ENCODE measurements at regions not wholly inside any gene's neighbourhood (a gene's known extent, or its start where the extent isn't known, plus 50 kb on each side); places are given as distances from the start of the nearest gene placed in this dataset.

DNA sequence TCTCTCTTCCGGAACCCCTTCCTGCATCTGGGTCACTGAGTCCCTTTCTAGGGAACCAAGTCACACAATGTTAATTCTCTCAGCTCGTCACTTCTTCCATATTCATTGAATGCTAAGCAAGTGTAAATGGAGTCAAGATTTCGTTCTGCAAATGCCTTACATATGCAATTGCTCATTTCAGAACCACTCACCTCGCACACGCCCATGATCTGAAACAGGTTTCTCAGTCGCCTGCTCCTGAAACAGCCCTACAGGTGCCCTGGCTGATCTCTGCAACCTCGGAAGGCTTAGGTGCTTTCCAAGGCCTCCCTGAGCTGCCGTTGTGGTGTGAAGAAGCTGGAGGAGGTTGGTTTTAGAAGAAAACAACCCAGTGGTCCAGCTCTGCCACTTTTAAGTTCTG is 100.8 kb upstream of the MSX1 start:
- no peak overlapping the region for H3K4me3 ChIP-seq (ENCODE audit: low read depth, low read length)
- TF ChIP-seq, protein P1, sequence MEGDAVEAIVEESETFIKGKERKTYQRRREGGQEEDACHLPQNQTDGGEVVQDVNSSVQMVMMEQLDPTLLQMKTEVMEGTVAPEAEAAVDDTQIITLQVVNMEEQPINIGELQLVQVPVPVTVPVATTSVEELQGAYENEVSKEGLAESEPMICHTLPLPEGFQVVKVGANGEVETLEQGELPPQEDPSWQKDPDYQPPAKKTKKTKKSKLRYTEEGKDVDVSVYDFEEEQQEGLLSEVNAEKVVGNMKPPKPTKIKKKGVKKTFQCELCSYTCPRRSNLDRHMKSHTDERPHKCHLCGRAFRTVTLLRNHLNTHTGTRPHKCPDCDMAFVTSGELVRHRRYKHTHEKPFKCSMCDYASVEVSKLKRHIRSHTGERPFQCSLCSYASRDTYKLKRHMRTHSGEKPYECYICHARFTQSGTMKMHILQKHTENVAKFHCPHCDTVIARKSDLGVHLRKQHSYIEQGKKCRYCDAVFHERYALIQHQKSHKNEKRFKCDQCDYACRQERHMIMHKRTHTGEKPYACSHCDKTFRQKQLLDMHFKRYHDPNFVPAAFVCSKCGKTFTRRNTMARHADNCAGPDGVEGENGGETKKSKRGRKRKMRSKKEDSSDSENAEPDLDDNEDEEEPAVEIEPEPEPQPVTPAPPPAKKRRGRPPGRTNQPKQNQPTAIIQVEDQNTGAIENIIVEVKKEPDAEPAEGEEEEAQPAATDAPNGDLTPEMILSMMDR (IDR thresholded peaks at IDR 0.05; ENCODE audit: borderline replicate concordance, insufficient read depth, low read depth, low read length), result no peak

DNA sequence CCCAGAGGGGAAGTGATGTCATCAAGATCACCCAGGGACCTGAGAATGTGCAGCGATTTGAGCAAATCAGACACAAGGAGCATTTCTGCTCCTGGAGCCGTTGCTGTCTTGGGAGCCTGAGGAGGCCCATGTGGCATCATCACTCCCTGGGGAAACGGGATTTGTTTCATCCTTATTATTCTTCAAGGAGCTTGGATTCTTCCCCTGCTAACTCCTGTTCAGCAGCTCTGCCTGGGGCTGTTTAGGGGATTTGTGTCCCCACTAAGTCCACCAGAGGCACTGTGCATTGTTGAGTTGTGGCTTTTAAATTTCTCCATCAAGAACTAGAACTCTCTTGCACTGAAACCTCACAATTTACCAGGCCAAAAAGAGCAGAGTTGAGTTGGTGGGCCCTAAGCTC is 104.2 kb upstream of the MSX1 start:
- no peak overlapping the region for H3K4me3 ChIP-seq (ENCODE audit: low read depth, low read length)
- TF ChIP-seq, protein P1 (IDR thresholded peaks at IDR 0.05; ENCODE audit: borderline replicate concordance, insufficient read depth, low read depth, low read length), result no peak

DNA sequence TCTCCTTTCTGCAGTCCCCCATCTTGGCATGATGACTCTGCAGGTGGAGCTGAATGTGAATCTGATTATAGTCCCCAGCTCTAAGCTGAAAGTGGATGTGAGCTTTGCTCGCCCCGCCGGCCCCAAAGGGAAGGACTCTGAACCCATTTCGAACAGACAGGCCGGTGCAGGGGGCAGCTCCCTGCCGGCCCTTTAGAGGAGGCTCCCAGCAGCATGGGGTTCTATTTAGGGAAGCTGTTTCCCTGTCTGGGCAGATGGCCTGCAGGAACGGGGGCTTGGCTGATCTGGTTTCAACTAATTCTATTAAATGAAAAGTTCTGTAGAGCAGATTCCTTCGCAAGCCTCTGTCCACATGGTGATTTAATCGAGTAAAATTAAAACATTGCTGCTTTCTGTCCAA is 104.8 kb upstream of the MSX1 start:
- TF ChIP-seq, protein P1 (IDR thresholded peaks at IDR 0.05; ENCODE audit: borderline replicate concordance, insufficient read depth, low read depth, low read length), result no peak
- no peak overlapping the region for H3K4me3 ChIP-seq (ENCODE audit: low read depth, low read length)

GRCh38 chr4:4753643-4754042 is 105.8 kb upstream of the MSX1 start:
- H3K4me3 ChIP-seq (ENCODE audit: low read depth, low read length), result no peak overlapping the region
- TF ChIP-seq, protein P1 (IDR thresholded peaks at IDR 0.05; ENCODE audit: borderline replicate concordance, insufficient read depth, low read depth, low read length), result no peak

DNA sequence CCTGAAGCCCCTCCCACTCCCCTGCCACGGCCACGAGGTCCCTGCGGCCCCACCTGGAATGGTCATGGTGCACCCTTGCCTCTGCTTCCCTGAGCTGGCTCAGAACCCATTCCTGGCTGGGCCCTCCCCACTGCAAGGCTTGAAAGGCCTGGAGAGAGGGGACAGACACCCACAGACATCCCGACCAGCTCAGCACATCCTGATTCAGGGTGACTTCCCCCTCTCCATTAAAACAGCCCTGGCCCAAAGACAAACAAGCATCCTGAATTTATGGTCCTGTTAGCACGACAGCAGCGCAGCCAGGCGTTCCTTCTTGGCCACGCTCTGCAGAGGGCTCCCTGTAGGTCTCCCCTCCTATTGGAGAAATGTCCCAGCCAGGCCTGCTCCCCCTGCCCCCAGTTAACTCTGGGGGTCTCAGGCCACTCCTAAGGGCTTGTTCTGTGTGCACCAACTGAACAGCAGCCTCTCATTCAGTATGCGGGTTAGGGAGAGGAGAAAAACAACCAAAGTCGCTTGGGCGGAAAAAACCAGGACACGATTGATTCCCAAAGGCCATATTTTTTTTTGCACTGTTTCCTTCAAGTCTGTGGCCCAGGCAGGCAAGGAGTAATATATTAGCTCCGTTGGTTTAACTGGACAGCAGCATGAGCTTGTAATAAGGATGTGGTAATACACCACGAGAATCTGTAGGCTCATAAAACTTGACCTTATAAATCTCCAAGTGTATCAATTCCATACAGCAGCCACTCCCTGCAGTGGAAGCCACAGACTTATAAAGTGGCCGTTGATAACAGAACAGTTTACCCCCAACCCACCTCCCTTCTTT is 106.7 kb upstream of the MSX1 start:
- TF ChIP-seq, protein P1 (IDR thresholded peaks at IDR 0.05; ENCODE audit: borderline replicate concordance, insufficient read depth, low read depth, low read length), result no peak
- H3K4me3 ChIP-seq (ENCODE audit: low read depth, low read length), result no peak overlapping the region

- H3K4me3 ChIP-seq (ENCODE audit: low read depth, low read length), result no peak overlapping the region
- TF ChIP-seq, protein P1 (IDR thresholded peaks at IDR 0.05; ENCODE audit: borderline replicate concordance, insufficient read depth, low read depth, low read length), result no peak
These were observed 107.4 kb upstream of the MSX1 start for GRCh38 chr4:4752025-4752424.

DNA sequence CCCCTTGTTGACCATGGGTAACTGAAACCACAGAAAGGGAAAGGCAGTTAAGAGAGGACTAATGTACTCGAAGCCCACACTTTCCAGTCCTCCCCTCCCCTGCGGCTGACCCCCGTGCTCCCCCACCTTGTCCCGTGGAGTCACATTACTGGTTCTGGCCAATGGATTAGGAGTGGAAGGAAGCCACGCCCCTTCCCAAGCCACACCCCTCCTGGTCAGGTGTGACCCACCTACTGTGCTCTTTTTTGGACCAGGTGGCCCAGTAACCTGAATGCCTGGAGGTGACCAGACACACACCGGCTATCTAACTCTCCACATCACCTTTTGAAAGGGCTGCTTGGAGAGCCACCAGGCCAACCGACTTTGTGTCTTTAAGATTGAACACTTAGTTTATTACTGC is 109.3 kb upstream of the MSX1 start:
- TF ChIP-seq, protein P1 (IDR thresholded peaks at IDR 0.05; ENCODE audit: borderline replicate concordance, insufficient read depth, low read depth, low read length), result no peak
- H3K4me3 ChIP-seq (ENCODE audit: low read depth, low read length), result no peak overlapping the region

Measured in GM12875 (cell line).